Skin of body (tissue), 1 donor: ENCODE measurements at regions not wholly inside any gene's neighbourhood (a gene's known extent, or its start where the extent isn't known, plus 50 kb on each side); places are given as distances from the start of the nearest gene placed in this dataset.
"Not testable (repeated sequence)": the region's sequence is repeated elsewhere in the genome, so short reads cannot be mapped to it uniquely, and the experiment has no call there.

Source experiments
- DNase-seq: peaks from one replicate; lab custom pipeline; 2025; lab: John Stamatoyannopoulos, UW

DNA sequence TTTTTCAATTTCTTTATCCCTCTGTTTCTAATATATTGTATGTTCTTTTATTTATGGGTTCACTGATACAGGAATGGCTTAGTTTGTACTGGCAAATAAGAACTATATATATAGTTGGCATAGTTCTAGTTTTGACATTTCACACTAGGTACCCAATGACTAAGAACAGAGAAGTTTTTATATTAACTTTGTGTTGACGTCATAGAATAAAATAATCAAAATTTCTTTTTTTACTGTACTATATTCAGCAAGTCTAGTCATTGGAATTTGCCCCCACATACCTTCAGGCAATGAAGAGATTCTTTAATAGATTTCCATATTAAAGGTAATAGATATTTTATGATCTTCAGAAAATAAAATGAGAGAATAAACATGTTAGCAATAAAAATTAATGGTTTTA is 713.2 kb downstream of the NOVA1 start:
- DNase-seq: no peak

DNA sequence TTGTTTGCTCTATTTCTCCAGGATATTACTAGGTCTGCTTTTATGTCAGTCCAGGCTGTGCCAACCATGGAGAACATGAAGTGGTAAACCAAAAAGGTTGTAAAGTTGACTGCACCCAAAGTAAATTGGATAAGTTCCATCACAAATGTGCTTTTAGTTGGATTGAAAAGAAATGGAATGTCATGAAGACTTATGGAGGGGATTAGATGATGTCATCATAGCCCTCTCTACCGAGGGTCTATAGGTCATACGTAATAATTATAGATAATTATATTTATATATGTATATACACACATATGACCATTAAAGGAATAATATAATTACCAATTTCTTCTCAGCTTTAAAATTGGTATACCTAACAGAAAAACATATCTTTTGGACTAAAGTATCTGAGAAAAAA is 714.9 kb downstream of the NOVA1 start:
- DNase-seq: no peak

DNA sequence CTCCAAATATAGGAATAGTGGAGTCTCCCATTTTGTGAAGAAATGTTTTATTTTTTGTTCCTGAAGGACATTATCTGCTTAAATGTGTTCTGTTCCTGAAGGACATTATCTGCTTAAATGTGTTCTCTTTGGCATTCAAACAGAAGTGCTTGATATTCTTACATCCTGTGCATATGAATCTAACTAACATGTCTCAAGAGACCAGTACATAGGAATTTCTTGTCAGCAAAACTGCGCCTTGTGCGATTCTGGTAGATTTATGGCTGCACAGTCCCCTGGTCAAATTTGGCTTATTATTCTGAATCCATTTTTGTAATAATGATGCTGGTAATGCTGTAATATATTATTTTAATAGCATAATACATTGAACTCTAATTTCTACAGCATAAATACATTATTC is 722.4 kb downstream of the NOVA1 start:
- DNase-seq: no peak

- no peak for DNase-seq
These were observed 728.0 kb downstream of the NOVA1 start for GRCh38 chr14:25869854-25870253.

DNA sequence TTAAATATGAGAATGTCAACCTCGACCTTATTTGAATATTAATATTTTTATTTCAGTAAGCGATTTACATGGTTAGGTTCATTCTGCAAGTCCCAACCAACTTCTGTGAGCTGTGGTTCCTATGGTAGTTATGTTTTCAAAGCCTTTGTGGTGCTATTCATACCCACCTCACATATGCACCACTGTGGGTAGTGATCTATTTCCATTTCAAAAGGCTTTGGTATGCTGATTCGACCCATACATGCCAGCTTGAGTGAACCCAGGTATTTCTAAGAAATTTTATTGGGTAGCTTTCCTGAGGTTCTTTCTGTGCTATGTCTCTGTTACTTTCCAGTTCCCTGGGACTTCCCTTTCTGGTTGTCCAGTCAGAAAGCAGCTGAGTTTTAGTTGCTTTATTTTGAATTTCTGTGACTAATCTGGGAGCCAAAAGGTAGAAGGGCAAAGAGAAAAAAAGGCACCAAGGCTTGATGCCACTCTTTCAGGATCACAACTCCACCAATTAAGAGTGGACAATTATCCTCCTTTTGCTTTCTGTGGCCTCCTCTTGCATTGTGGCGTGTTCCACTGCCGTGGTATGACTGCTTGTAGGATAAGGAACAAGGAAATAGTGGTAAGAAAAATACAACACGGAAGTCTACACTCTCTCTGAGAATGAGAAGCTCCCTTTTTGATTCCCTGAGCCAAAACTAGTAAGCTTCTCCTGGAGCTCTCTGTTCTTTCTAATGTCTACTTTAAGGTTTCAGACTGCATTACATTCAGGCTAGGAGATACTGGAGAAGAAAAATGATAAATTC is 729.1 kb downstream of the NOVA1 start:
- no peak for DNase-seq

GRCh38 chr14:25861406-25861805 is 736.4 kb downstream of the NOVA1 start:
- DNase-seq: no peak

DNA sequence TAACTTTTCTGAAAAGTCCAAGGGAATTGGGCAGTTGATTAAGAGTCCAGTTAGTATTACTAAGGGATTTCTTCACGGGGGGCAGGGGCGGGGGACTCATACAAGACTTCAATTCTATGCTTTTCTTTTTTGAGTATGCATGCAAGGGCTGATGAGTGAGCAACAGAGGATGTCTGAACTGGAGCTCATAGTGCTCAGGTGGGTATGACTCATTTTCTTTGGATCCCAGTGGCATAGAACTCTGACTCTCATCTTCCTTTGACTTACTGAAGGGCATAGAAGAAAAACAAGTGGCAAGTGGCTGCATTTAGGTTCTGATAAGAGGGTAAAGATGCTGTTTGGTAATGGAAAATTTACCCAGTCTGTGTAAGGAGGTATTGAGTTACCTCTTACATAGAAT is 749.2 kb downstream of the NOVA1 start:
- no peak for DNase-seq

DNA sequence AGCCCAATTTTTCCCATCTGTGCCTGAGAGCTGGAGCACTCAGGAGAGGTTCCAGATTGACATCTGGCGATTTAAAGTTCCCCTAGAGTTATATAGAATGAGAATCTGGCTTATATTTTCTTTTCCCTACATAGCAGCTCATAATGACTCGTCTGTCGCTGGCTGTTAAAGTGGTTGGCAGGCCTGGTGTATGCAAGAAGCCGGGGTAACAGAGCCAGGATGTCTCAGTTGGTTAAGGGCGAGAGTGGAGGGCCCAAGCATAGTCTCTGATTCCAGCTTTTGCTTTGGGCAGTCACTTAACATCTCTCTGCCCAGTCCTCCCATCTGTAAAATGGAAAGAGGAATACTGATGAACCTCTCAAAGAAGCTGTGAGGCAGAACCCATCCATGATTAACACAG is 751.6 kb downstream of the NOVA1 start:
- DNase-seq: peak; percentile 75

DNA sequence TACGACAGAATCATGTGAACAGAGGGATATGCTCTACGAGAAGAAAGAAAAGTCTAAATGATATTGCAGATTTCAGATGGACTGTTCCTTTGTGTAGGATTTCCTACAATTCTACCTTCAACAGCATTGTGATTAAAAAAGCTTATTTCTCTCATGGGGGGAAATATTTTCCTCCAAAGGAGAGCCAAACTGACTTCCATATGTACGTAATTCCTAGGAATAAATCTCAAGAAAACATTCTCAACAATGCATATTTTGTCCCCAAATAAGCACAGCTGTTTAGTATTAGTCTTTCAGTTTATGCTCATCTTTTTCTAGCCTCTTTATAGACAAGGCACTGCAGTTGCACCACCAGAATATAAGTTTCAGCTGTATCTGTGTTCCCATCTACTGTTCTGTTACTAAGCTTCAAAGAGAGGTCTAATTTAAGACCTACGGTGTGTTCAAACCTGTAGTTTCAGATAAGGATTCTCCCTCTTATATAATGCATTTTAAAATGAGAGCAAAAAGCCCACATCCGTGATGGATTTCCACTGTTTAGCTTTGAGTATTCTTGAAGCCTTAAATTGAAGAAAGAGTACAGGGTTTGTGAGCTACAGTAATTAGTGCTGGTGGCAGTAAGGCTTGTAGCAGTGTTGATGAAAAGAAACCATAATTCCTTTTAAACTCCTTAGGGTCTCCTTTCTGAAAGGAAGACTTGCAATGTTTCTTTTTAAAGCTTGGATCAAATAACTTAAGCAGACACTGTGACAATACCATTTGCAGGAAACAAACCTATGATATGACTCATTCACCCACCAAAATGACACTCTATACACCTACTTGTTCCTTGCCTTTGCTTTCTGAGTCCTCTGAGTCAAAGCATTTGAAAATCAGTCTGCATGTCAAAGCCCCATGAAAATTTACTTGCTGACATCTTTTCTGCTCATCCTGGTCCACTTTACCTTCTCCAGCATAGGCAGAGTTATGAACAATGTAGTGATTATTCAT is 754.1 kb downstream of the NOVA1 start:
- DNase-seq: peak; percentile 92

GRCh38 chr14:25841226-25841625 is 756.6 kb downstream of the NOVA1 start:
- no peak for DNase-seq

- peak; percentile 64 for DNase-seq
These were observed 760.3 kb downstream of the NOVA1 start for GRCh38 chr14:25837551-25837965.

GRCh38 chr14:25836636-25837035 is 761.2 kb downstream of the NOVA1 start:
- no peak for DNase-seq

GRCh38 chr14:25833341-25834126 is 764.3 kb downstream of the NOVA1 start:
- peak; percentile 19 for DNase-seq

GRCh38 chr14:25832585-25832984 is 765.2 kb downstream of the NOVA1 start:
- no peak for DNase-seq

- no peak for DNase-seq
These were observed 769.3 kb downstream of the NOVA1 start for GRCh38 chr14:25828562-25828961.

GRCh38 chr14:25826105-25826504 is 771.7 kb downstream of the NOVA1 start:
- DNase-seq: no peak

- no peak for DNase-seq
These were observed 770.4 kb upstream of the STXBP6 start for GRCh38 chr14:25820368-25820767.

DNA sequence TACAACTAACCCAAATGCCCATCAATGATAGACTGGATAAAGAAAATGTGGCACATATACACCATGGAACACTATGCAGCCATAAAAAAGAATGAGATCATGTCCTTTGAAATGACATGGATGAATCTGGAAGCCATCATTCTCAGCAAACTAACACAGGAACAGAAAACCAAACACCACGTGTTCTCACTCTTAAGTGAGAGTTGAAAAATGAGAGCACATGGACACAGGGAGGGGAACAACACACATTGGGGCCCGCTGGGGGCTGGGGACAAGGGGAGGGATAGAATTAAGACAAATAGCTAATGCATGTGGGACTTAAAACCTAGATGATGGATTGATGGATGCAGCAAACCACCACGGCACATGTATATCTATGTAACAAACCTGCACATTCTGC is 764.7 kb upstream of the STXBP6 start:
- not testable (repeated sequence) for DNase-seq

GRCh38 chr14:25803386-25804018 is 753.6 kb upstream of the STXBP6 start:
- no peak for DNase-seq

- no peak for DNase-seq
These were observed 750.9 kb upstream of the STXBP6 start for GRCh38 chr14:25800841-25801240.

GRCh38 chr14:25788252-25788651 is 738.3 kb upstream of the STXBP6 start:
- no peak for DNase-seq
